ENCODE measurements at regions not wholly inside any gene's neighbourhood (a gene's known extent, or its start where the extent isn't known, plus 50 kb on each side); places are given as distances from the start of the nearest gene placed in this dataset.
"Not testable (repeated sequence)": the region's sequence is repeated elsewhere in the genome, so short reads cannot be mapped to it uniquely, and the experiment has no call there.

GRCh38 chr22:27588915-27589314 lies 212.6 kb downstream of the MN1 start:
- no peak for DNase-seq (ENCODE audit: low read depth)

DNA sequence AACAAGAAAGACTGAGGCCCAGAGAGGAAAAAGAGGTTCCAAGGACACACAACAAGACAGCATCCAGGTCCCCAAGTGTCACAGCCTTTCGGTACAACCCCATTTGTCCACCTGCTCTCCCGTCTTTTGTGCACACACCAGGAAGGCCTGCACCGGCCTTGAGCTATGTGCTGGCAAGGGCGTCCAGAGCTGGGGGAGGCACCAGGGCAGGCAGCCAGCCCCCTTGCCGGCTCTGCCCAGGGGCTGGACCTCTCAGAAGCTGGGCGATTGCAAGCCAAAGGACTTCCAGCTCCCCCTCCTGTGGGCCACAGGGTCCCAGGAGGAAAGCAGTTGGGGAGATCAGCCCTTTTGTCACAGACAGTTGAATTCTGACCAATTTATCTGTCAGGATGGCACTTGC lies 210.5 kb downstream of the MN1 start:
- no peak for DNase-seq (ENCODE audit: low read depth)

GRCh38 chr22:27593378-27593777 lies 208.2 kb downstream of the MN1 start:
- no peak for DNase-seq (ENCODE audit: low read depth)

- DNase-seq (ENCODE audit: low read depth), result no peak
Measured at GRCh38 chr22:27594020-27594419, 207.5 kb downstream of the MN1 start.

DNA sequence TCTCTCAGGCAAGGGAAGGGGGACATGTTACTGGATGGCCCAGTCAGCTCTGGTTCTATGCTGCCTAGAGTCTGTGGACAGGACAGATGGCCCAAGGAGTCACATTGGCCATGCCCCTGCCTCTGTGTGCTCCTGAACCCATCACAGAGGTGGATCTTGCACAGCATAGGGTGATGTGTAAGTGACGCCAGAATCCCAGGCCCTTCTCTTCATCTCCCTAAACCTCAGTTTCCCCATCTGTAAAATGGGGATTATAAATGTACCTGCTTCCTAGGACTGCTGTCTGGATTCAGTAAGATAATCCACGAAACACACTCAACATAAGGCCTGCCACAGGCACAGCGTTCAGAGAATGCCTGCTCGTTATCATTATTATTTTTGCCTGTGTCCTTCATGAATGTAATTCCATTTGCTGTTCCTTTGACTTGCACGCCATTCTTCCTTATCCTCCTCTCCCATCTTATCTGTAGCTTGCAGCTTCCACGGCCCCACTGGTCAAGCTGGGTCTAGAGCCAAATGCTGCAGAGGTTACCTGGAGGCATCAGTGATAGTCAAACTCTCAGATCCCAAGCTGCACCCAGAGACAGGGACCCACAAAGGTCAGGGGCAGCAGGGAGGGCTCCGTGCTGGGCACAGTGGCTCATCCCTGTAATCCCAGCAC lies 207.0 kb downstream of the MN1 start:
- no peak for DNase-seq (ENCODE audit: low read depth)

DNA sequence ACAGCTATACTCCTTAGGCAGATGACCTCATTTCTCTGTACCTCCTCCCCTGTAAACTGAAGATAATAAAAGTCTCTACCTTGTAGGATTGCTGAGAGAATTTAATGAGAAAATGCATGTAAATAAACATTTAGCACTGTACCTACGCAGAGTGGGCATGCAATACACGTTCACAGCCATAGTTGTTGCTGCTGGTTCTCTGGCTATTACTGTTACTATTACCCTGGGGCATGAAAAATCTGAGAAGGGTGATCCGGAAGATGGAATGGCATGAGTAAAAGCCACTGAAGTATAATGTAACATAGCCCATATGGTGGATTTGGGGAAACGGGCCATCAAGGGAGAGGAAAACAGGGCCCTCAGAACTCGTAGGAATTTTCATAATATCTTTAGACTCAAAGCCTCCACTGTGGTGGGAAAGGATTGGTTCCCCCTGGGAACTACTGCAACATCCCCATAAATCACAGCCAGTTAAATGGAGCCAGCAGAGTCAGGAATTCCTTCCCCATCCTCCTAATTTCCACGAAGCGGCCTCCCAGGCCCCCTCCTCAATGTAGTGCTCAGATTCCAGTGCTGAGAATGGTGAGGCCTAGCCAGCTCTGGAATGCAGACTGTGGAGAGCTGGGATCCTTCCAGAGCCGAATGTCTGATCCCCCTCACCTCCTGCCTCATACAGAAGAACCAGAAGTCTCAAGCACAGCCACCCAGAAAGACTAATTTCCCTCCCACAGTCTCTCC lies 205.3 kb downstream of the MN1 start:
- no peak for DNase-seq (ENCODE audit: low read depth)

- no peak for DNase-seq (ENCODE audit: low read depth)
Measured at GRCh38 chr22:27597703-27598444, 203.7 kb downstream of the MN1 start.

DNA sequence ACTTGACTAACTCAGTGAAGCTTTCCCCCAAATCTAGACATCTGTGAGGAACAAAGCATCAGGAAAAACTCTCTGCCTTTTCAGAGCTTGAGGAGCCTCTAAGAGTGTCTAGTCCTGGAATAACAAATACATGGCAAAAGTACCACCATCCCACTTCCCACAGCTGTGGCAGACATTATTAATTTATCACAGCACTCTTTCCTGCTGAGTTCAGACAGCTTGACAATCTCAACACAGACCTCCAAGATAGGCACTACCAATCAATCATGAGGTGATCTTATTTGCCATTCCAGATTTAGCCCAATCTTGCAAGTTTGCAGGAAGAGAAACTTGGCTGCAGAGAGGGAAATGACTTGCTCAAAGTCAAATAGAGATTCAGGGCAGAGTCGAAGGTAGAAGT lies 202.8 kb downstream of the MN1 start:
- no peak for DNase-seq (ENCODE audit: low read depth)

DNA sequence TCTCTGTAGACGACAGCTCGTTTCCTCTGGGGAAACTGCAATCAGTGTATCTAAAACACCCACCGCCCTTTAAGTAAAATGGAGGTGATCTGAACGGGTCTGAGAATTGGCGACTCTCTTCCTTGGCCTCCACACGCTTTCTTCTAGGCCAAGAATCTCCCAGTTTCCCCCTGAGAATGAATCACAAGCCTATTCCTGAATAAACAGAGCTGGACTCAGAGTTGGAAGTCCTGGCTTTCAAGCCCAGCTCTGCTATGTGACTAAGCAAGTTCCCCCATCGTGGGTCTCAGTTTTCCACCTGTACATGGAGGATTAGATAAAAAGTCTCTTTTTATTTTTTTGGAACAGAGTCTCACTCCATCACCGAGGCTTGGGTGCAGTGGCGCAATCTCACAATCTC lies 200.4 kb downstream of the MN1 start:
- no peak for DNase-seq (ENCODE audit: low read depth)

DNA sequence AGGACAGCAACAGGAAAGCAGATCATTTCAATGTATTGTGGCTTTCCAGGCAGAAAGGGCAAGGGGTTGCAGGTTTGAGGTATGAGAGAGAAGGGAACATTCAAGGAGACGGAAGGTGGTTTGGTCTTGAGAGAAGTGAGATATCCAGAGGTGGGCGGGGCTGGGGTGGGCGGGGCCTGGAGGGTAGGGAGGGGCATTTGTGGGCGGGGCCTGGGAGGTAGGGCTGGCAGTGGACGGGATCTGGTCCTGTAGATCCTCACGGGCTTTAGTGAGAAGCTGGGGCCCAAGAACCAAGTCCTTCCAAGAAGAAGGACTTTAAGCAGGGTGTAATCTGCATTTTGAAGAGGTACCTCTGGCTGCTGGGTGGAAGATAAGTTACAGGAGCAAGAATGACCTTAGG lies 199.2 kb downstream of the MN1 start:
- no peak for DNase-seq (ENCODE audit: low read depth)

DNA sequence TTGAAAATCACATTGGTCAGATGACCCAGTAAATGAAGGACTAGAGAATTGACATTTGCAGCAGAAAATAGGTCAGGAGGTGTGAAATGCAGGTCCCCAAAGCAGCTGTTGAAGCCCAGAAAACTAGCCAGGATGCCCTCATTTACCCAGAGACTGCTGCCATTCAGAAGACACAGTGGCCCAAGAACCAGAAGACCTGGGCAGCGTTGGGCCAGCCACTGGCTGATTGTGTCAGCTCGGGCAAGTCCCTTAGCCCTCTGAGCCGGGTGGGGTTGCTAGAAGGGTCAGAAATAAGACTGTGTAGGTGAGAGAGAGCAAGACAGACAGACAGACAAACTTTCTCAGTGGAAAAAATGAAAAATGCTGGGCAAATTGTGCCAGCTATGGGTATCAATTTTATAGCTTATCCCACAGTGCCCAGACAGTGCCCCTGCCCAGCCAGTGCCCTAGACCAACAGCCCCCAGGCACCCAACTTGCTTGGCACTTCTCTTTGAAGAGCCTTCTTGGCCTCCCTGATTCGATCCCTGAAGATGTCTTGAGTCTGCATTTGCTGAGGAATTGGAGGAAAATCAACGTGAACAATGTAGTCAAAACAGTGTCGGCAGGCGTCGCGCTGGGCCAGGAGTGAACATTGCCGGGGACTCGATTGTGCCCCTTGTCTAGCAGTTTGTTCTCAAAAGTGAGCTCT lies 198.3 kb downstream of the MN1 start:
- DNase-seq (ENCODE audit: low read depth), result no peak

DNA sequence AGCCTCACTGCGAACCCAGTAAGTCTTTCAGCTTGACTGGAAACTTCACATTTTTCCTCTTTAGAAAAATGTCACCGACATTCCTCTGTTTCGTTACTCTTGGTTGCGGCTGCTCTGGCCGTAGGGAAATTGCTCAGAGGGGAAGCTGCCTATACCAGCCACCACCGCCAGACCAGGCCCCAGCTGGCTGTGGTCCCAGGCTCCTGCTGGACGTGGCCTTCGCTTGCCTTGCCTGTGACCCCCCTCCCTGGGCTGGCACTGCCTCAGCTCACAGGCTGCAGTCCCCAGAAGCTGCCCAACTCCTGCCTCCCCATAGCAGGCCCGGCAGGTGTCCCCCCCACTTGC lies 197.8 kb downstream of the MN1 start:
- DNase-seq (ENCODE audit: low read depth), result no peak

DNA sequence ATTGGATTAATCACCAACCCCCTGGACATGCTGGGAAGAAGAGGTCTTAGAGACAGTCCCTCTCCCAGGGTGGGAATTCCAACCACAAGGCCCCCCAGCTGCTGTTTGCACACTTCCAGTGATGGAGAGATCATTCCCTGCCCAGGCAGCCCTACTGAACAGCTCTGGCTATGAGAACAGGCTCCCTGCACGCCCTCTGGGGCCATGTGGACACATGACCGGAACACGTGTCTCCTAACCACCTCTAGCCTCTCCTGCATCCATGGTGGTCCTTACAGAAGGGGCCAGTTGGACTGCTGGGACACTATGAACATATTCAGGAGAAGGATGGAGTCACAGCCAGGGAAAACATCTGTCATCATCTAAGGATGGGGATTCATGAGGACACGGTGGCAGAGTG lies 196.2 kb downstream of the MN1 start:
- DNase-seq (ENCODE audit: low read depth), result no peak

DNA sequence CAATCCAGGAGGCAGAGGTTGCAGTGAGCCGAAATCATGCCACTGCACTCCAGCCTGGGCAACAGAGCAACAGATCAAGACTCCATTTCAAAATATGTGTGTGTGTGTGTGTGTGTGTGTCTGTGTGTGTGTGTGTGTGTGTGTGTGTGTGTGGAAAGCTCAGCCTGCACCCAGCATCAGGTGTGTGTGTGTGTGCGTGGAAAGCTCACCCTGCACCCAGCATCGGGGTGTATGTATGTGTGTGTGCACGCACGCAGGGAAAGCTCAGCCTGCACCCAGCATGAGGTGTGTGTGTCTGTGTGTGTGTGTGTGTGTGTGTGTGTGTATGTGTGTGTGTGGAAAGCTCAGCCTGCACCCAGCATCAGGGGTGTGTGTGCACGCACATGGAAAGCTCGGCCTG lies 193.8 kb downstream of the MN1 start:
- DNase-seq (ENCODE audit: low read depth), result not testable (repeated sequence)

DNA sequence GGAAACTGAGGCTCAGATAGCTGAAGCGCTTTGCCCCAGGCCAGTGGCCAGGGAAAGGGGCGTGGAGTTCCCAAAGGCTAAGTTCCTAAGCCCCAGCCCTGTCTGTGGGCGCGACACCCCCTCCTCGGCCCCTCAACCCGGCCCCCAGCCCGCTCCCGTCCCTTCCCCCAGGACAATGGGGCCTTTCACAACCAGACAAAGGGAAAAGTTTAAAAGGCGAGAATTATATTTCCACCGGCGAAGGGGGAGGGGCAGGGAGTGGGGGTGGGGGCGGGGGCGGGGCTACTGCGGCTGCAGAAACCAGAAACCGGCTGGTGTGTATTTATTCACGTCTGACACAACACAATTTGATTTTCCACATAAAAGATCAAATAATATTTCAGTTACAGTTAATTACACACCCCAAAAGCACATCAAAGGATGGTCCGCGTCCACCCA lies 192.1 kb downstream of the MN1 start:
- no peak for DNase-seq (ENCODE audit: low read depth)

- DNase-seq (ENCODE audit: low read depth), result not testable (repeated sequence)
Measured at GRCh38 chr22:27610164-27610563, 191.4 kb downstream of the MN1 start.

DNA sequence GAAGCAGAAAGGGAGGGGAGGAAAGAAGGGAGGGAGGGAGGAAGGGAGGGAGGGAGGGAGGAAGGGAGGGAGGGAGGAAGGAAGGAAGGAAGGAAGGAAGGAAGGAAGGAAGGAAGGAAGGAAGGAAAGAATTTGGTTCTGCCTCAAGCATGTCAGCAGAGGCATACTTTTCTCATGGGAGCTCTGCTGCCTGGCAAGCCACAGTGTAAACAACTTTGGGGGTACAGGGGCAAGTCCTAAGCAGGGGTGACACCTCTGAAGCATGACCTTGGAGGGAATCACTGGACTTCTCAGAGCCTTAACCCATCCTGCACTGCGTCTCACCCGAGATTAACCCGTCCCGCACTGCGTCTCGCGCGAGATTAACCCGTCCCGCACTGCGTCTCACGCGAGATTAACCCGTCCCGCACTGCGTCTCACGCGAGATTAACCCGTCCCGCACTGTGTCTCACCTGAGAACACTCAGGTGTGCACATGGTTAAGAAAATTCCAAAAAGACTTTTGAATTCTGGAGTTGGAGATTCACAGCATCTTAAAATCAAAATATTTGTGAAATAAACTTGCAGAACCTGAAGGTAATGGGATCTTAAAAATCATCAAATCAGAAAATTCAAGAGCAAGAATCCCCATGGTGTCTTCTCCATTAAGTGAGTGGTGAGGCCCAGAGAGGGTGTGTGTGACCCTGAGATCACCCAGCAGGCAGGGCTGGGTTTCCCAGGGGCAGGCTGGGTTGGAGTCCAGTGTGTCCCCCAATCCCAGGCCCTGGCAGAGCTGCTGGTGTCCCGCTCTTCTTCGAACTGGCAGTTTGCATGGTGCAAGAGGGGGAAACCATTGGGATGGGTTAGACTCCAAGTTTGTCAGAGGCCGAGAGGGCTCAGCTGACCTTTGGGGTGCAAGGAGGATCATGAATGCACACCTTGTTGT lies 190.4 kb downstream of the MN1 start:
- no peak for DNase-seq (ENCODE audit: low read depth)

DNA sequence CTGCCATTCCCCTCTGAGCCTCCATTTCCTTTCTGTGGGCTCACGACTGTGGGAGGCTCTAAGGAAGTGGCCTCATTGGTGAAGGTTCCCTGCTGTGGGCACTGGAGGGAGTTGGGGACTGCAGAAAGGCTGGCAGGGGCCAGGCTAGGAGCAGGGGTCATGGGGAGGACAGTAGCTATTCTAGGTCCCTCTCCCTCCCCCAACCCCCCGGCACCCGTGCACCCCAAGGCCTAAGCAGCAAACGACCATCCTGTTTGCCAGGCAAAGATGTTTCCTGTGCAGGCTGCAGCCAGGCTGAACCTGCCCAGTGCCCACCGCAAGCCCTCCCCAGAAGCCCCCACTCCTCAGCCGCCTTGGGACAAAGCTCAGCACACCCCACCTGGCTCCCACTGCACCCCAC lies 189.4 kb downstream of the MN1 start:
- no peak for DNase-seq (ENCODE audit: low read depth)

- DNase-seq (ENCODE audit: low read depth), result no peak
Measured at GRCh38 chr22:27613099-27614005, 188.2 kb downstream of the MN1 start.

GRCh38 chr22:27614006-27614649 lies 187.4 kb downstream of the MN1 start:
- DNase-seq (ENCODE audit: low read depth), result no peak

All from forelimb muscle (tissue), 1 donor.